GM12878 (cell line): ENCODE measurements at regions not wholly inside any gene's neighbourhood (a gene's known extent, or its start where the extent isn't known, plus 50 kb on each side); places are given as distances from the start of the nearest gene placed in this dataset.

Source experiments
- BCL11A ChIP-seq: IDR thresholded peaks from 2 replicates; pipeline ENCODE4 v1.6.1; 2011; ENCODE audit warnings: low read depth, low read length
- BHLHE40 ChIP-seq, 2 experiments: fragments of 450-650 bp in 1 of 2; IDR thresholded peaks; 2 replicates each; pipeline ENCODE4 v1.6.1; 2011 to 2017; ENCODE audit warnings: low read depth in 2 of 2, borderline replicate concordance in 1 of 2, improper control_type of control experiment in 1 of 2, low read length in 1 of 2, mild to moderate bottlenecking in 1 of 2
- CTCF ChIP-seq, 3 experiments: IDR thresholded peaks in 2 of 3; conservative IDR thresholded peaks in 1 of 3; 2 replicates each; pipeline ENCODE4 v1.5.1; 2011; ENCODE audit warnings: low read depth in 3 of 3, low read length in 3 of 3, mild to moderate bottlenecking in 3 of 3, control low read depth in 2 of 3, moderate library complexity in 2 of 3, inconsistent platforms in 1 of 3, mixed read lengths in 1 of 3; ENCODE audit not compliant: control insufficient read depth in 2 of 3, insufficient read depth in 1 of 3; ENCODE audit errors: extremely low read depth in 1 of 3
- EGR1 ChIP-seq, 2 experiments: IDR thresholded peaks; 1 replicate in 1 of 2; 2 replicates in 1 of 2; pipeline ENCODE4 v1.6.1; 2011 to 2012; ENCODE audit warnings: low read depth in 2 of 2, low read length in 2 of 2, borderline replicate concordance in 1 of 2, mild to moderate bottlenecking in 1 of 2, moderate library complexity in 1 of 2
- EZH2 ChIP-seq: IDR thresholded peaks from 2 replicates; pipeline ENCODE4 v1.6.1; 2012; ENCODE audit warnings: low read depth, mild to moderate bottlenecking, control low read depth, inconsistent platforms, low read length, borderline replicate concordance; ENCODE audit not compliant: control insufficient read depth
- MAX ChIP-seq: IDR thresholded peaks from 2 replicates; pipeline ENCODE4 v1.6.1; 2012; ENCODE audit warnings: low read depth, low read length, improper control_type of control experiment
- POLR2AphosphoS5 ChIP-seq: IDR thresholded peaks from 2 replicates; pipeline ENCODE4 v1.6.1; 2011; ENCODE audit warnings: mild to moderate bottlenecking, low read length, inconsistent platforms
- RAD21 ChIP-seq: IDR thresholded peaks from 2 replicates; pipeline ENCODE4 v1.6.1; 2011; ENCODE audit warnings: mild to moderate bottlenecking, low read depth, low read length, moderate library complexity; ENCODE audit not compliant: insufficient read depth
- YY1 ChIP-seq: IDR thresholded peaks from 2 replicates; pipeline ENCODE4 v1.6.1; 2011; ENCODE audit warnings: low read depth, mild to moderate bottlenecking, low read length
- ZBTB11 ChIP-seq: fragments of 450-650 bp; formaldehyde crosslinking; IDR thresholded peaks from 2 replicates; pipeline ENCODE4 v1.5.0; 2022; ENCODE audit warnings: mild to moderate bottlenecking, missing genetic modification characterization

GRCh38 chr11:71349627-71350026 lies 97.2 kb upstream of the SHANK2 start:
- TF ChIP-seq CTCF (IDR thresholded peaks at IDR 0.05 in 2 of 3, conservative IDR thresholded peaks at IDR 0.05 in 1 of 3; ENCODE audit: control insufficient read depth in 2 of 3, extremely low read depth in 1 of 3, insufficient read depth in 1 of 3, low read depth in 3 of 3, low read length in 3 of 3) (no peak), EGR1 (IDR thresholded peaks at IDR 0.05; ENCODE audit: borderline replicate concordance in 1 of 2, low read depth in 2 of 2, low read length in 2 of 2) (no peak), POLR2AphosphoS5 (no peak), BHLHE40 (IDR thresholded peaks at IDR 0.05; ENCODE audit: borderline replicate concordance in 1 of 2, low read depth in 2 of 2, low read length in 1 of 2) (no peak), EZH2 (no peak), BCL11A (no peak), YY1 (no peak), RAD21 (no peak), ZBTB11 (no peak), MAX (no peak)
